ENCODE measurements at regions not wholly inside any gene's neighbourhood (a gene's known extent, or its start where the extent isn't known, plus 50 kb on each side); places are given as distances from the start of the nearest gene placed in this dataset.

GRCh38 chr5:6181871-6182270 lies 196.5 kb downstream of the MED10 start:
- TF ChIP-seq CTCF (conservative IDR thresholded peaks at IDR 0.05 in 1 of 2, IDR thresholded peaks at IDR 0.05 in 1 of 2; ENCODE audit: low read depth in 1 of 2, low read length in 2 of 2) (no peak), EZH2 (IDR thresholded peaks at IDR 0.05; ENCODE audit: low read length, missing control alignments) (no peak)

All from fibroblast of lung (primary cell).